CD14-positive monocyte (primary cell): ENCODE measurements at regions not wholly inside any gene's neighbourhood (a gene's known extent, or its start where the extent isn't known, plus 50 kb on each side); places are given as distances from the start of the nearest gene placed in this dataset.

ENCODE experiments used
- DNase-seq, 3 donors: peaks; one replicate each; pipeline ENCODE4 v3.0.0-alpha.2; 2011 to 2022
- H2AFZ ChIP-seq: 2 replicates; pipeline ENCODE4 v1.6.0; 2012; ENCODE audit warnings: mild to moderate bottlenecking, low read depth, low read length, inconsistent platforms; ENCODE audit not compliant: insufficient read depth, poor library complexity, severe bottlenecking
- H3K27ac ChIP-seq, 2 donors: 1 replicate in 1 of 2; 2 replicates in 1 of 2; pipeline ENCODE4 v1.5.1; 2012 to 2013; ENCODE audit warnings: low read length in 2 of 2, control low read depth in 1 of 2, inconsistent platforms in 1 of 2, low read depth in 1 of 2, mild to moderate bottlenecking in 1 of 2
- H3K27me3 ChIP-seq, 2 donors: one replicate each; pipeline versions ENCODE4 v1.6.0 to v1.6.1; 2011 to 2013; ENCODE audit warnings: low read length in 2 of 2; ENCODE audit not compliant: control insufficient read depth in 2 of 2, insufficient read depth in 2 of 2
- H3K36me3 ChIP-seq, 2 donors: replicated peaks in 1 of 2; 1 replicate in 1 of 2; 2 replicates in 1 of 2; pipeline versions ENCODE4 v1.5.1 to v1.6.1; 2012 to 2013; ENCODE audit warnings: low read length in 2 of 2, control low read depth in 1 of 2, inconsistent platforms in 1 of 2, mild to moderate bottlenecking in 1 of 2; ENCODE audit not compliant: insufficient read depth in 2 of 2, control insufficient read depth in 1 of 2
- H3K4me1 ChIP-seq, 2 donors: 1 replicate in 1 of 2; 2 replicates in 1 of 2; pipeline versions ENCODE4 v1.5.1 to v1.6.1; 2012 to 2013; ENCODE audit warnings: low read length in 2 of 2, control low read depth in 1 of 2, inconsistent platforms in 1 of 2, mild to moderate bottlenecking in 1 of 2, moderate library complexity in 1 of 2; ENCODE audit not compliant: insufficient read depth in 2 of 2, control insufficient read depth in 1 of 2
- H3K4me2 ChIP-seq: replicated peaks from 2 replicates; pipeline ENCODE3; 2012; ENCODE audit warnings: low read length, moderate library complexity, mild to moderate bottlenecking; ENCODE audit not compliant: poor library complexity, severe bottlenecking; ENCODE audit errors: extremely low read depth
- H3K4me3 ChIP-seq, 3 experiments: fragments of 200-600 bp in 1 of 3; sonication (generic) in 1 of 3; replicated peaks in 1 of 3; 1 replicate in 2 of 3; 2 replicates in 1 of 3; pipeline ENCODE4 v1.5.1; 2011 to 2013; ENCODE audit warnings: low read length in 3 of 3, mild to moderate bottlenecking in 3 of 3, control low read depth in 2 of 3, low read depth in 2 of 3, inconsistent platforms in 1 of 3, moderate library complexity in 1 of 3
- H3K79me2 ChIP-seq: 2 replicates; pipeline ENCODE4 v1.6.0; 2012; ENCODE audit warnings: mild to moderate bottlenecking, control low read depth, inconsistent platforms, low read length, moderate library complexity; ENCODE audit not compliant: insufficient read depth
- H3K9ac ChIP-seq: 2 replicates; pipeline ENCODE4 v1.6.0; 2017; ENCODE audit warnings: low read length, mild to moderate bottlenecking; ENCODE audit not compliant: insufficient read depth, poor library complexity, severe bottlenecking
- H3K9me3 ChIP-seq, 2 donors: replicated peaks in 1 of 2; 1 replicate in 1 of 2; 2 replicates in 1 of 2; pipeline versions ENCODE4 v1.5.1 to v1.6.1; 2012 to 2013; ENCODE audit warnings: low read length in 2 of 2, control low read depth in 1 of 2; ENCODE audit not compliant: control insufficient read depth in 1 of 2, insufficient read depth in 1 of 2
- H4K20me1 ChIP-seq: 2 replicates; pipeline ENCODE4 v1.6.0; 2012; ENCODE audit warnings: mild to moderate bottlenecking, low read length, control low read depth, moderate library complexity; ENCODE audit not compliant: insufficient read depth
- H3K27ac Mint-ChIP-seq, 7 donors: one replicate each; pipeline ENCODE4 v1.8.0; 2020; ENCODE audit warnings: mild to moderate bottlenecking in 7 of 7, mixed read lengths in 7 of 7, moderate library complexity in 6 of 7, inconsistent platforms in 2 of 7
- H3K27me3 Mint-ChIP-seq, 3 donors: one replicate each; pipeline ENCODE4 v1.8.0; 2021 to 2022; ENCODE audit warnings: low read depth in 3 of 3, mild to moderate bottlenecking in 3 of 3, mixed read lengths in 3 of 3, moderate library complexity in 3 of 3, inconsistent platforms in 1 of 3
- H3K36me3 Mint-ChIP-seq, 2 donors: one replicate each; pipeline ENCODE4 v1.8.0; 2020; ENCODE audit warnings: mixed read lengths in 2 of 2, inconsistent platforms in 1 of 2, mild to moderate bottlenecking in 1 of 2
- H3K4me1 Mint-ChIP-seq: one replicate; pipeline ENCODE4 v1.8.0; 2020; ENCODE audit warnings: mild to moderate bottlenecking, mixed read lengths
- H3K4me3 Mint-ChIP-seq, 2 donors: one replicate each; pipeline ENCODE4 v1.8.0; 2020; ENCODE audit warnings: mild to moderate bottlenecking in 2 of 2, mixed read lengths in 2 of 2, moderate library complexity in 1 of 2
- H3K9me3 Mint-ChIP-seq, 7 donors: one replicate each; pipeline ENCODE4 v1.8.0; 2020 to 2022; ENCODE audit warnings: mixed read lengths in 7 of 7, mild to moderate bottlenecking in 6 of 7, moderate library complexity in 6 of 7, inconsistent platforms in 2 of 7
- WGBS: methylation state at CpG from one replicate; pipeline ENCODE4 v1.1.5; 2013; ENCODE audit warnings: missing lambda C conversion rate; ENCODE audit not compliant: insufficient coverage; 5-methylcytosine and 5-hydroxymethylcytosine counted together
- intact Hi-C, 2 donors: fragments of 100-400 bp; cut with micrococcal nuclease; formaldehyde crosslinking; loops; one replicate each; pipeline versions ENCODE4 v1.15.0 to v1.15.1; 2023
- TF ChIP-seq, protein P1 (sequence below): fragments of 200-600 bp; IDR thresholded peaks from one replicate; pipeline ENCODE4 v1.8.0; 2022; ENCODE audit warnings: antibody characterized with exemption, mild to moderate bottlenecking

DNA sequence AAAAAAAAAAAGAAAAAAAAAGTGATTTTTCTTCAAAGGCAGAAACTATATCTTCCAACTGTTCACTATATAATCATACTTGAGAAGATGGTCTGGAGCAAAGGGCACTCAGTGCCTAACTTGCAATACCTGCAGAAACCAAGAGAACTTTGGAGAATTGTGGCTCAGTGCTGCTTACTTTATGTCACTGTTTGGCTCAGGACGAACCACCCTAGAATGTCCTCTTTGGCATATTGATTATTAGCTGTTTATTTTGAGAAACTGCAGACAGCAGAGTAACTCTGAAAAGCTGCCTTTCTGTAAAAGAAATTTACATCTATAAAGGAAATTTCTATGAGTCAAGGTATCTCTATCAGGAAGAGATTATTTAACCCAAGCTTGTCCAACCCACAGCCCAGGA lies 100.2 kb downstream of the BBS10 start:
- no peak overlapping the region for H3K4me2 ChIP-seq
- no peak overlapping the region for H3K27ac ChIP-seq
- H3K9me3 ChIP-seq, result no peaks in the 10 kb centered on the region
- WGBS, result no CpG with 5 or more reads among the region's 1 CpG
- Mint-ChIP-seq H3K27me3 (peaks cover 1 to 5% (median 2%) of the 10 kb centered on the region in 3 donors), H3K36me3 (no peaks in the 10 kb centered on the region), H3K9me3 (peaks cover 0 to 5% (median 0%) of the 10 kb centered on the region in 7 donors), H3K4me1 (no peaks in the 10 kb centered on the region), H3K4me3 (no peak overlapping the region), H3K27ac (no peak overlapping the region)
- H2AFZ ChIP-seq, result no peak overlapping the region
- H3K27me3 ChIP-seq, result no peaks in the 10 kb centered on the region
- no peaks in the 10 kb centered on the region for H3K4me1 ChIP-seq
- no peak overlapping the region for H3K9ac ChIP-seq
- no peak overlapping the region for H3K4me3 ChIP-seq
- no peak for DNase-seq
- H4K20me1 ChIP-seq, result no peaks in the 10 kb centered on the region
- intact Hi-C loops, result no loop called here
- TF ChIP-seq, protein P1, sequence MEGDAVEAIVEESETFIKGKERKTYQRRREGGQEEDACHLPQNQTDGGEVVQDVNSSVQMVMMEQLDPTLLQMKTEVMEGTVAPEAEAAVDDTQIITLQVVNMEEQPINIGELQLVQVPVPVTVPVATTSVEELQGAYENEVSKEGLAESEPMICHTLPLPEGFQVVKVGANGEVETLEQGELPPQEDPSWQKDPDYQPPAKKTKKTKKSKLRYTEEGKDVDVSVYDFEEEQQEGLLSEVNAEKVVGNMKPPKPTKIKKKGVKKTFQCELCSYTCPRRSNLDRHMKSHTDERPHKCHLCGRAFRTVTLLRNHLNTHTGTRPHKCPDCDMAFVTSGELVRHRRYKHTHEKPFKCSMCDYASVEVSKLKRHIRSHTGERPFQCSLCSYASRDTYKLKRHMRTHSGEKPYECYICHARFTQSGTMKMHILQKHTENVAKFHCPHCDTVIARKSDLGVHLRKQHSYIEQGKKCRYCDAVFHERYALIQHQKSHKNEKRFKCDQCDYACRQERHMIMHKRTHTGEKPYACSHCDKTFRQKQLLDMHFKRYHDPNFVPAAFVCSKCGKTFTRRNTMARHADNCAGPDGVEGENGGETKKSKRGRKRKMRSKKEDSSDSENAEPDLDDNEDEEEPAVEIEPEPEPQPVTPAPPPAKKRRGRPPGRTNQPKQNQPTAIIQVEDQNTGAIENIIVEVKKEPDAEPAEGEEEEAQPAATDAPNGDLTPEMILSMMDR, result no peak
- no peaks in the 10 kb centered on the region for H3K36me3 ChIP-seq
- H3K79me2 ChIP-seq, result no peaks in the 10 kb centered on the region

DNA sequence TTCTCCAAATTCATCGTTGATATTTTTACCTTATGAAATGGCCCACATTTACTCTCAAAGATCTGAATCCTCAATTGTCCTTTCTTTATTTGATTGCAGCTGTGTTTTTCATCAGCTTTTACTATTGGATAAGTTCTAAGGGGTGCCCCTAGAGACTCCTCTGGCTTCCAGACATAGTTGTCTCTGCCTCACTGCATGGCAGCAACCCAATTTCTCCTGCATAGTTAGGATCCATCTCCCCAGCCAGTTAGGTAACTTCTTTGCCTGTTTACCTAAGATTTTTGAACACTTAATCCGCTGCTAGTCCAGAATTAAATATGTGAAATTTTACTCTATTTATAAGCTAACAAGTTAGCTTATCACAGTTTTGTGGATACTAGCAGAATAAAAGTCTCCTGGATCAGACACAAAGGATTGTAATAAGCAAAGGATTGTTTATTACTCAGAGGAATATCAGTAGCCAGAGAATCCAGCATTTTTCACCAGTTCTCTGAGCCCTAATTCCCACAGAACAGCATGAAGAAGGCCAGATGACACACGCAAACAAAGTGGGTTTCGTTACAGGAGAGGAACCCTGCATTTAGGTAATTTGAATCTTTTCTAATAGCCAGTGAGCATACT lies 101.1 kb downstream of the BBS10 start:
- Histone ChIP-seq H3K36me3 (no peaks in the 10 kb centered on the region), H3K9ac (no peak overlapping the region), H3K4me2 (no peak overlapping the region), H2AFZ (no peak overlapping the region), H3K9me3 (no peaks in the 10 kb centered on the region), H3K27ac (no peak overlapping the region), H3K4me3 (no peak overlapping the region), H4K20me1 (no peaks in the 10 kb centered on the region), H3K27me3 (no peaks in the 10 kb centered on the region), H3K79me2 (no peaks in the 10 kb centered on the region), H3K4me1 (no peaks in the 10 kb centered on the region)
- no peak for DNase-seq
- intact Hi-C loops, result no loop called here
- Mint-ChIP-seq H3K27me3 (peaks cover 1 to 5% (median 2%) of the 10 kb centered on the region in 3 donors), H3K36me3 (no peaks in the 10 kb centered on the region), H3K4me3 (no peak overlapping the region), H3K4me1 (no peaks in the 10 kb centered on the region), H3K27ac (no peak overlapping the region), H3K9me3 (peaks cover 0 to 5% (median 0%) of the 10 kb centered on the region in 7 donors)
- TF ChIP-seq, protein P1, result no peak
- WGBS, result 100% methylated on average over 2 of the region's 4 CpGs
